ENCODE measurements at regions not wholly inside any gene's neighbourhood (a gene's known extent, or its start where the extent isn't known, plus 50 kb on each side); places are given as distances from the start of the nearest gene placed in this dataset.

- TF ChIP-seq ZZZ3 (CRISPR knock-in tag; IDR thresholded peaks at IDR 0.05; ENCODE audit: borderline replicate concordance) (no peak), USF2 (IDR thresholded peaks at IDR 0.05; ENCODE audit: low read depth, low read length) (no peak), USF2 (CRISPR knock-in tag; IDR thresholded peaks at IDR 0.05; ENCODE audit: borderline replicate concordance) (no peak), STAT5B (CRISPR knock-in tag; IDR thresholded peaks at IDR 0.05) (no peak), CBX2 (IDR thresholded peaks at IDR 0.05; ENCODE audit: low read depth, low read length) (no peak), CBX2 (CRISPR knock-in tag; IDR thresholded peaks at IDR 0.05; ENCODE audit: low read depth) (no peak), EZH2 (conservative IDR thresholded peaks at IDR 0.05; ENCODE audit: low read depth, low read length) (no peak), ZSCAN9 (CRISPR knock-in tag; IDR thresholded peaks at IDR 0.05; ENCODE audit: borderline replicate concordance) (no peak)
These were observed 326.2 kb downstream of the NYAP2 start for GRCh38 chr2:225725726-225726125.
